Naive thymus-derived CD4-positive, alpha-beta T cell (primary cell): ENCODE measurements at regions not wholly inside any gene's neighbourhood (a gene's known extent, or its start where the extent isn't known, plus 50 kb on each side); places are given as distances from the start of the nearest gene placed in this dataset.

Source experiments
- ATAC-seq: fragments of 150-1000 bp; cut with Tn5 transposase; 2 replicates; pipeline ENCODE4 v1.10.0; 2021; ENCODE audit warnings: mild to moderate bottlenecking, moderate library complexity
- CTCF ChIA-PET: fragments of 350-600 bp; sonication (Branson Sonifier 250); formaldehyde crosslinking; loops from one replicate; lab custom pipeline; 2021; ENCODE audit warnings: antibody characterized with exemption; lab: Charles Lee
- POLR2A ChIA-PET: fragments of 350-600 bp; sonication (Branson Sonifier 250); formaldehyde crosslinking; loops from one replicate; lab custom pipeline; 2021; ENCODE audit warnings: antibody characterized with exemption, inconsistent platforms; lab: Charles Lee
- DNase-seq, 9 donors: peaks; one replicate each; pipeline versions ENCODE4 v3.0.0 to v3.0.0-alpha.2; 2020 to 2022; ENCODE audit warnings: mixed read lengths in 1 of 9
- H3K27ac ChIP-seq: one replicate; pipeline ENCODE4 v1.7.0; 2013; ENCODE audit warnings: mild to moderate bottlenecking, low read depth, low read length, moderate library complexity
- H3K27me3 ChIP-seq, 2 donors: one replicate each; pipeline ENCODE4 v1.7.0; 2013; ENCODE audit warnings: low read length in 2 of 2, mild to moderate bottlenecking in 2 of 2, moderate library complexity in 2 of 2; ENCODE audit not compliant: control insufficient read depth in 2 of 2, insufficient read depth in 2 of 2
- H3K36me3 ChIP-seq, 3 experiments: 1 replicate in 2 of 3; 2 replicates in 1 of 3; pipeline ENCODE4 v1.7.0; 2013; ENCODE audit warnings: low read length in 3 of 3, mild to moderate bottlenecking in 3 of 3, moderate library complexity in 1 of 3; ENCODE audit not compliant: insufficient read depth in 3 of 3, control insufficient read depth in 2 of 3
- H3K4me1 ChIP-seq, 2 donors: one replicate each; pipeline ENCODE4 v1.7.0; 2013; ENCODE audit warnings: low read length in 2 of 2, mild to moderate bottlenecking in 2 of 2, moderate library complexity in 1 of 2; ENCODE audit not compliant: control insufficient read depth in 2 of 2, insufficient read depth in 2 of 2
- H3K4me3 ChIP-seq: 2 replicates; pipeline ENCODE4 v1.7.0; 2013; ENCODE audit warnings: mild to moderate bottlenecking, low read length
- H3K9me3 ChIP-seq, 3 experiments: 1 replicate in 2 of 3; 2 replicates in 1 of 3; pipeline ENCODE4 v1.7.0; 2013; ENCODE audit warnings: low read length in 3 of 3; ENCODE audit not compliant: control insufficient read depth in 2 of 3
- H3K27ac Mint-ChIP-seq, 9 donors: one replicate each; pipeline ENCODE4 v1.8.0; 2020 to 2022; ENCODE audit warnings: mixed read lengths in 9 of 9, mild to moderate bottlenecking in 8 of 9, moderate library complexity in 5 of 9, inconsistent platforms in 2 of 9
- H3K27me3 Mint-ChIP-seq, 5 donors: one replicate each; pipeline ENCODE4 v1.8.0; 2021 to 2022; ENCODE audit warnings: mixed read lengths in 5 of 5, mild to moderate bottlenecking in 1 of 5
- H3K36me3 Mint-ChIP-seq, 5 donors: one replicate each; pipeline ENCODE4 v1.8.0; 2020 to 2022; ENCODE audit warnings: mixed read lengths in 5 of 5, mild to moderate bottlenecking in 3 of 5, inconsistent platforms in 1 of 5
- H3K4me1 Mint-ChIP-seq, 7 donors: one replicate each; pipeline ENCODE4 v1.8.0; 2020 to 2022; ENCODE audit warnings: mixed read lengths in 7 of 7, mild to moderate bottlenecking in 3 of 7, inconsistent platforms in 1 of 7
- H3K4me3 Mint-ChIP-seq, 10 donors: one replicate each; pipeline ENCODE4 v1.8.0; 2020 to 2022; ENCODE audit warnings: mild to moderate bottlenecking in 10 of 10, mixed read lengths in 10 of 10, moderate library complexity in 6 of 10, inconsistent platforms in 2 of 10
- H3K9me3 Mint-ChIP-seq, 11 donors: one replicate each; pipeline ENCODE4 v1.8.0; 2020 to 2022; ENCODE audit warnings: mixed read lengths in 11 of 11, mild to moderate bottlenecking in 4 of 11, inconsistent platforms in 1 of 11, moderate library complexity in 1 of 11
- intact Hi-C, 2 donors: fragments of 100-400 bp; cut with micrococcal nuclease; formaldehyde crosslinking; loops; one replicate each; pipeline ENCODE4 v1.15.1; 2023

DNA sequence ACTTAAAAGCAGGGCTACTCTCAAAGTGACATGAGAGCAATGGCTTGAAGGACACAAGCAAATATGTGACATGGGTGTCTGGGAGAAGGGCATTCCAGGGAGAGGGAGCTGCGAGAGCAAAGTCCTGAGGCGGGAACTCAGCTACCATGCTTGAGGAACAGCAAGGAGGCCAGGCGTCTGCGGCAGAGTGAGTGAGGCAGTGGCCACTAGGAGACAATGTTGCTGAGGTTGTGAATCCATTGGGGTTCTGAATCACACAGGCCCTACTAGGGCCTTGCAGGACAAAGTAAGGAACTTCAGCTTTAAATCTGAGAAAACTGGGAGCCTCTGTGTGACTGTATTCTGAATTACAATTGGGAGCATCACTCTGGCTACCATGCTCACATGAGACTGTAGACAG, 94.1 kb upstream of the PRICKLE2 start:
- CTCF ChIA-PET: no interaction called here

GRCh38 chr3:64318668-64319271, 93.5 kb upstream of the PRICKLE2 start:
- Histone ChIP-seq H3K27me3 (no peaks in the 10 kb centered on the region), H3K4me3 (no peak overlapping the region), H3K9me3 (no peaks in the 10 kb centered on the region), H3K36me3 (no peaks in the 10 kb centered on the region), H3K4me1 (no peaks in the 10 kb centered on the region), H3K27ac (no peak overlapping the region)
- CTCF ChIA-PET: no interaction called here
- Mint-ChIP-seq H3K9me3 (no peaks in the 10 kb centered on the region), H3K36me3 (no peaks in the 10 kb centered on the region), H3K27ac (no peak overlapping the region), H3K4me1 (no peaks in the 10 kb centered on the region), H3K4me3 (no peak overlapping the region), H3K27me3 (peaks cover 0 to 3% (median 0%) of the 10 kb centered on the region in 5 donors)
- intact Hi-C loops: no loop called here
- no peak for ATAC-seq
- DNase-seq: no peak
- POLR2A ChIA-PET: no interaction called here

More for the DNA sequence above, 94.1 kb upstream of the PRICKLE2 start:
- no peak overlapping the region for H3K4me3 ChIP-seq
- H3K36me3 ChIP-seq: no peaks in the 10 kb centered on the region
- no peaks in the 10 kb centered on the region for H3K4me1 ChIP-seq
- no peaks in the 10 kb centered on the region for H3K4me1 Mint-ChIP-seq
- H3K27ac ChIP-seq: no peak overlapping the region
- ATAC-seq: no peak
- DNase-seq: no peak
- POLR2A ChIA-PET: no interaction called here
- H3K4me3 Mint-ChIP-seq: no peak overlapping the region
- H3K9me3 ChIP-seq: no peaks in the 10 kb centered on the region
- peaks cover 0 to 3% (median 0%) of the 10 kb centered on the region in 5 donors for H3K27me3 Mint-ChIP-seq
- no peak overlapping the region for H3K27ac Mint-ChIP-seq
- H3K36me3 Mint-ChIP-seq: no peaks in the 10 kb centered on the region
- H3K27me3 ChIP-seq: no peaks in the 10 kb centered on the region
- intact Hi-C loops: no loop called here
- no peaks in the 10 kb centered on the region for H3K9me3 Mint-ChIP-seq

- Histone ChIP-seq H3K27me3 (no peaks in the 10 kb centered on the region), H3K9me3 (no peaks in the 10 kb centered on the region), H3K36me3 (no peaks in the 10 kb centered on the region), H3K4me1 (no peaks in the 10 kb centered on the region), H3K27ac (no peak overlapping the region), H3K4me3 (no peak overlapping the region)
- no peaks in the 10 kb centered on the region for H3K9me3 Mint-ChIP-seq
- H3K4me1 Mint-ChIP-seq: no peaks in the 10 kb centered on the region
- intact Hi-C loops: no loop called here
- no peak for ATAC-seq
- H3K27ac Mint-ChIP-seq: no peak overlapping the region
- H3K36me3 Mint-ChIP-seq: no peaks in the 10 kb centered on the region
- POLR2A ChIA-PET: no interaction called here
- H3K27me3 Mint-ChIP-seq: peaks cover 0 to 3% (median 0%) of the 10 kb centered on the region in 5 donors
- CTCF ChIA-PET: no interaction called here
- DNase-seq: no peak
- no peak overlapping the region for H3K4me3 Mint-ChIP-seq
These were observed 92.7 kb upstream of the PRICKLE2 start for GRCh38 chr3:64318001-64318400.

DNA sequence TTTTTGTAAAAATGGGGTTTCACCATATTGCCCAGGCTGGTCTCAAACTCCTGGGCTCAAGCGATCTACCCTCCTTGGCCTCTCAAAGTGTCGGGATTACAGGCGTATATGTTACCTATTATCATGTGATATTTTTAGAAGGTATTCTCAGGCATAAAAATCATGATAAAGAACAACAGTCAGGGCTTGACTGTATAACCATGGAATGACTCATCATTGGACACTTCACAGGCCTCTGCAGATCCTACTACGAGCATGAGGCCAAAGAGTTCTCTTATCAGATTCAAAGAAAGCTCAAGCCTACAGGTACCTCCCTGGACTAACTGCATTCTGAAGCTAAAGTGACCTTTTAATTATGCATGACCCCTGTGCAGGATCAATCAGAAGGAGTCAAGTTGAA, 91.7 kb upstream of the PRICKLE2 start:
- POLR2A ChIA-PET: no interaction called here
- H3K27ac Mint-ChIP-seq: no peak overlapping the region
- peaks cover 0 to 4% (median 0%) of the 10 kb centered on the region in 11 donors for H3K9me3 Mint-ChIP-seq
- Histone ChIP-seq H3K4me1 (no peaks in the 10 kb centered on the region), H3K9me3 (no peaks in the 10 kb centered on the region), H3K36me3 (no peaks in the 10 kb centered on the region), H3K27ac (no peak overlapping the region), H3K27me3 (no peaks in the 10 kb centered on the region), H3K4me3 (no peak overlapping the region)
- intact Hi-C loops: no loop called here
- H3K36me3 Mint-ChIP-seq: no peaks in the 10 kb centered on the region
- ATAC-seq (no peak), DNase-seq (no peak)
- H3K4me1 Mint-ChIP-seq: no peaks in the 10 kb centered on the region
- no peak overlapping the region for H3K4me3 Mint-ChIP-seq
- CTCF ChIA-PET: no interaction called here
- peaks cover 0 to 3% (median 0%) of the 10 kb centered on the region in 5 donors for H3K27me3 Mint-ChIP-seq

DNA sequence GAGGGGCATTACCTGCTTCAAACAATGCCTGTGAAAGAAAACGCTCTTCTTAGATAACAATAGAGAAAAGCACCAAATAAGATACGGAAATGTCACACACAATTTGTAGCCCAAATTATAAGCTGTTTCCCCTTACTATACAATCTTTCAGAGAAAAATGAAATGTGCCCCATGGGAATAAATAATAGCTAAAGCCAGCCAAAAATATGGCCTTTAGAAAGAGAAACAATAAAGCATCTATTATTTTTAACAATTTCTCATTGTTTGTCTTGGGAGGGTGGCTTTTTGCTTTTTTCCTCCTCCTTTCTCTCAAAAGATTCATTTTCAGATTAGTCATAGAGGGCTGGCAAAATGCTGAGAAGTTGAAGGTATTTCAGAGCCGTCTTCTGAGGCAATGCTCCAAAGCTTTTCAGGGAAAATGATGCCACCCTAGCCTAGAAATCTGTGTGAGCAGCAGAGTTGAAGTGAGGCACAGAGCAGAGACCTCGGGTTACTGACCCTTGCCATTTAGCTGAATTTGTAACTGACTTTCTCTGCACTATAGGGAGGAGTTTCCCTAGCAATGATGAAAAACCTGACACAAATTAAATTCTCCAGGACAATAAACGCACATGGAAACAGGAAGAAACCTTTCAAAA, 86.3 kb upstream of the PRICKLE2 start:
- no peaks in the 10 kb centered on the region for H3K4me1 Mint-ChIP-seq
- Histone ChIP-seq H3K4me1 (no peaks in the 10 kb centered on the region), H3K9me3 (no peaks in the 10 kb centered on the region), H3K27me3 (no peaks in the 10 kb centered on the region), H3K27ac (no peak overlapping the region), H3K36me3 (no peaks in the 10 kb centered on the region), H3K4me3 (no peak overlapping the region)
- no peak for DNase-seq
- ChIA-PET CTCF (no interaction called here), POLR2A (no interaction called here)
- ATAC-seq: no peak
- no peaks in the 10 kb centered on the region for H3K36me3 Mint-ChIP-seq
- intact Hi-C loops: no loop called here
- no peak overlapping the region for H3K27ac Mint-ChIP-seq
- no peaks in the 10 kb centered on the region for H3K27me3 Mint-ChIP-seq
- no peak overlapping the region for H3K4me3 Mint-ChIP-seq
- peaks cover 0 to 4% (median 0%) of the 10 kb centered on the region in 11 donors for H3K9me3 Mint-ChIP-seq

- Mint-ChIP-seq H3K4me3 (no peak overlapping the region), H3K27me3 (no peaks in the 10 kb centered on the region), H3K27ac (no peak overlapping the region), H3K36me3 (no peaks in the 10 kb centered on the region), H3K9me3 (peaks cover 0 to 4% (median 0%) of the 10 kb centered on the region in 11 donors), H3K4me1 (no peaks in the 10 kb centered on the region)
- CTCF ChIA-PET: no interaction called here
- intact Hi-C loops: no loop called here
- no peak overlapping the region for H3K4me3 ChIP-seq
- POLR2A ChIA-PET: no interaction called here
- no peak for DNase-seq
- H3K27ac ChIP-seq: no peak overlapping the region
- H3K9me3 ChIP-seq: no peaks in the 10 kb centered on the region
- no peaks in the 10 kb centered on the region for H3K27me3 ChIP-seq
- H3K36me3 ChIP-seq: no peaks in the 10 kb centered on the region
- H3K4me1 ChIP-seq: no peaks in the 10 kb centered on the region
- no peak for ATAC-seq
These were observed 83.7 kb upstream of the PRICKLE2 start for GRCh38 chr3:64308931-64309330.

DNA sequence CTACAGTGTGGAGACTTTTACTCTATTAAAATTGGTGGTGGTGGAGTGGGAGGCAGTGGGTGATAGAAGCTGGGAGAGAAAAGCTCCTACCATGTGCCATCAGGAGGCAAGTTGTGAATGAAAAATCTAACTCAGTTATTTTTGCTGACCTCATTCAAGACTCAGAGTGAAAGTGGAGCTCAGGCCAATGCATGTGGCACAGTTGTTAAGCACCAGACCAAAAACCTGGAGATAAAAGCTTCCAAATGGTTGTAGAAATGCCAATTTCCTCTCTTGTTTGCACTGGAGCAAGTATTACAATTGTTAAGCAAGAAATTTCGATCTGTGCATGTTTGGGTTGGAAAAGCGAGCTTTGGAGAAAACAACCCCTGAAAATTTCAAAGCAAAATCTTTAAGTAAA, 81.5 kb upstream of the PRICKLE2 start:
- no peaks in the 10 kb centered on the region for H3K9me3 ChIP-seq
- H3K4me1 ChIP-seq: no peaks in the 10 kb centered on the region
- no peaks in the 10 kb centered on the region for H3K36me3 Mint-ChIP-seq
- no peak overlapping the region for H3K4me3 ChIP-seq
- ChIA-PET POLR2A (no interaction called here), CTCF (no interaction called here)
- H3K27ac ChIP-seq: no peak overlapping the region
- H3K36me3 ChIP-seq: no peaks in the 10 kb centered on the region
- no peak overlapping the region for H3K27ac Mint-ChIP-seq
- ATAC-seq (no peak), DNase-seq (no peak)
- no peaks in the 10 kb centered on the region for H3K27me3 ChIP-seq
- intact Hi-C loops: no loop called here
- peaks cover 0 to 2% (median 0%) of the 10 kb centered on the region in 11 donors for H3K9me3 Mint-ChIP-seq
- peaks cover 0 to 6% (median 0%) of the 10 kb centered on the region in 5 donors for H3K27me3 Mint-ChIP-seq
- H3K4me3 Mint-ChIP-seq: no peak overlapping the region
- no peaks in the 10 kb centered on the region for H3K4me1 Mint-ChIP-seq
